PC-9 (cell line): ENCODE measurements at regions not wholly inside any gene's neighbourhood (a gene's known extent, or its start where the extent isn't known, plus 50 kb on each side); places are given as distances from the start of the nearest gene placed in this dataset.

ENCODE experiments used
- BruUV-seq: library from RNA; stranded (reverse); fragments of 400-500 nt; replicated peaks from 2 replicates; lab custom pipeline; 2021; lab: Mats Ljungman, UMichigan
- CTCF ChIA-PET: fragments of 300-600 bp; sonication (Branson Sonifier 250); formaldehyde crosslinking; loops from one replicate; lab custom pipeline; 2022; ENCODE audit warnings: antibody characterized with exemption; lab: Charles Lee
- POLR2A ChIA-PET: fragments of 300-600 bp; sonication (Branson Sonifier 250); formaldehyde crosslinking; loops from one replicate; lab custom pipeline; 2022; ENCODE audit warnings: antibody characterized with exemption; ENCODE audit not compliant: unreplicated experiment; lab: Charles Lee
- DNase-seq, 2 experiments: peaks; one replicate each; pipeline versions ENCODE4 v3.0.0 to v3.0.0-alpha.2; 2015 to 2022; ENCODE audit warnings: mixed read lengths in 1 of 2
- H2AFZ ChIP-seq: fragments of 200-600 bp; sonication (generic); 2 replicates; pipeline ENCODE4 v1.8.1; 2017; ENCODE audit warnings: antibody characterized with exemption
- H3F3A ChIP-seq: fragments of 200-600 bp; sonication (generic); 2 replicates; pipeline ENCODE4 v1.8.1; 2017; ENCODE audit warnings: antibody characterized with exemption, mild to moderate bottlenecking, low read depth; ENCODE audit not compliant: insufficient read depth
- H3K27ac ChIP-seq: fragments of 200-600 bp; sonication (generic); 2 replicates; pipeline ENCODE4 v1.6.1; 2016; ENCODE audit warnings: mixed run types
- H3K27me3 ChIP-seq: fragments of 200-600 bp; sonication (generic); 2 replicates; pipeline ENCODE4 v1.6.1; 2016; ENCODE audit warnings: low read depth, mixed run types; ENCODE audit not compliant: insufficient read depth
- H3K36me3 ChIP-seq: fragments of 200-600 bp; sonication (generic); 2 replicates; pipeline ENCODE4 v1.6.1; 2016; ENCODE audit warnings: low read depth, mixed run types
- H3K4me1 ChIP-seq: fragments of 200-600 bp; sonication (generic); replicated peaks from 2 replicates; pipeline ENCODE4 v1.6.1; 2016; ENCODE audit warnings: mixed run types; ENCODE audit not compliant: insufficient read depth
- H3K4me2 ChIP-seq: fragments of 200-600 bp; sonication (generic); 2 replicates; pipeline ENCODE4 v1.6.1; 2017; ENCODE audit warnings: mixed run types
- H3K4me3 ChIP-seq: fragments of 200-600 bp; sonication (generic); 2 replicates; pipeline ENCODE4 v1.6.1; 2016; ENCODE audit warnings: mixed run types
- H3K79me2 ChIP-seq: fragments of 200-600 bp; sonication (generic); 2 replicates; pipeline ENCODE4 v1.6.1; 2017; ENCODE audit warnings: low read depth, mixed run types
- H3K9me2 ChIP-seq: fragments of 200-600 bp; sonication (generic); 2 replicates; pipeline ENCODE4 v1.8.1; 2017; ENCODE audit warnings: mild to moderate bottlenecking; ENCODE audit not compliant: insufficient read depth
- H3K9me3 ChIP-seq: fragments of 200-600 bp; sonication (generic); 2 replicates; pipeline ENCODE4 v1.8.1; 2016; ENCODE audit warnings: low read depth; ENCODE audit not compliant: insufficient read depth
- H4K20me1 ChIP-seq: fragments of 200-600 bp; sonication (generic); 2 replicates; pipeline ENCODE4 v1.8.1; 2017; ENCODE audit not compliant: insufficient read depth
- CTCF ChIP-seq: fragments of 200-600 bp; sonication (generic); conservative IDR thresholded peaks from 2 replicates; pipeline ENCODE4 v1.6.1; 2017; ENCODE audit warnings: mixed run types, antibody characterized with exemption, mild to moderate bottlenecking, moderate library complexity
- EZH2 ChIP-seq: fragments of 200-600 bp; sonication (generic); IDR thresholded peaks from 2 replicates; pipeline ENCODE4 v1.8.0; 2017; ENCODE audit warnings: antibody characterized with exemption, low read depth
- intact Hi-C: fragments of 100-400 bp; cut with micrococcal nuclease; formaldehyde crosslinking; loops from one replicate; pipeline ENCODE4 v1.10.0; 2022; ENCODE audit not compliant: unreplicated experiment

- no peaks in the 10 kb centered on the region for H3K4me1 ChIP-seq
- no TSS peak for BruUV-seq
- no peak overlapping the region for H3K4me3 ChIP-seq
- DNase-seq = no peak
- H3K4me2 ChIP-seq = no peak overlapping the region
- intact Hi-C loops = no loop called here
- H3F3A ChIP-seq = no peaks in the 10 kb centered on the region
- H3K27me3 ChIP-seq = no peaks in the 10 kb centered on the region
- no peaks in the 10 kb centered on the region for H3K79me2 ChIP-seq
- no peaks in the 10 kb centered on the region for H3K9me2 ChIP-seq
- TF ChIP-seq EZH2 = no peak
- ChIA-PET CTCF (no interaction called here), POLR2A (no interaction called here)
- no peak overlapping the region for H2AFZ ChIP-seq
- no peaks in the 10 kb centered on the region for H3K9me3 ChIP-seq
- H3K36me3 ChIP-seq = no peaks in the 10 kb centered on the region
- no peaks in the 10 kb centered on the region for H4K20me1 ChIP-seq
- H3K27ac ChIP-seq = no peak overlapping the region
These were observed 929.3 kb downstream of the PCDH19 start for GRCh38 chrX:99480728-99481127.

- POLR2A ChIA-PET = no interaction called here
- CTCF ChIA-PET = no interaction called here
These were observed 940.6 kb downstream of the PCDH19 start for GRCh38 chrX:99469439-99469838.

GRCh38 chrX:99468993-99469392 is 941.1 kb downstream of the PCDH19 start:
- no TSS peak for BruUV-seq
- ChIA-PET CTCF (no interaction called here), POLR2A (no interaction called here)
- Histone ChIP-seq H2AFZ (no peak overlapping the region), H3K4me2 (no peak overlapping the region), H3K9me2 (no peaks in the 10 kb centered on the region), H3K36me3 (no peaks in the 10 kb centered on the region), H3K79me2 (no peaks in the 10 kb centered on the region), H3K27ac (no peak overlapping the region), H3K9me3 (no peaks in the 10 kb centered on the region), H3K4me3 (no peak overlapping the region), H3K27me3 (no peaks in the 10 kb centered on the region), H3K4me1 (no peaks in the 10 kb centered on the region), H3F3A (no peaks in the 10 kb centered on the region), H4K20me1 (no peaks in the 10 kb centered on the region)
- TF ChIP-seq CTCF (no peak), EZH2 (no peak)
- intact Hi-C loops = no loop called here
- DNase-seq = no peak

More at GRCh38 chrX:99469439-99469838, 940.6 kb downstream of the PCDH19 start:
- Histone ChIP-seq H3K4me1 (no peaks in the 10 kb centered on the region), H3K4me3 (no peak overlapping the region), H3K9me2 (no peaks in the 10 kb centered on the region), H3K79me2 (no peaks in the 10 kb centered on the region), H2AFZ (no peak overlapping the region), H3K36me3 (no peaks in the 10 kb centered on the region), H4K20me1 (no peaks in the 10 kb centered on the region), H3K27me3 (no peaks in the 10 kb centered on the region), H3F3A (no peaks in the 10 kb centered on the region), H3K27ac (no peak overlapping the region), H3K9me3 (no peaks in the 10 kb centered on the region), H3K4me2 (no peak overlapping the region)
- no peak for DNase-seq
- BruUV-seq = no TSS peak
- intact Hi-C loops = no loop called here
- no peak for TF ChIP-seq EZH2
- TF ChIP-seq CTCF = no peak

DNA sequence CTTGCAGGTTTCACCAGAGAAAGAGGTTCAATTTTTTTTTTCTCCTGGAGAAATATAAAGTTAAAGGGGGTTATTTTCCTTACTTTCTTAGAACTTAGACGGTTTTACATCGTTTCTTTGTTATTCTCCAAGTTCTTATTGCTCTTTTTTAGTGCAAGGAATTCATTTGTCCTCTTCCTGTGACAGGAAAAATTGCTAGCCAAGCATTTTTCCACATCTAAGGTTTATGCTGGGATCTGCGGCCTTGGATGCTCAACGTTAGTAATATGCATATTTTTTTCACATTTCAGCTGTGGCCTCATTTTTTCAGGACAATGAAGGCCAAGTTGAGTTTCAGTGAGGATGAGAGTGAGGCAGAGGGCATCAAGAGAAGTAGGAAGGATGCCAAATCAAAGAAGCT is 948.9 kb downstream of the PCDH19 start:
- H3K27me3 ChIP-seq = no peaks in the 10 kb centered on the region
- no peak overlapping the region for H2AFZ ChIP-seq
- H3F3A ChIP-seq = no peaks in the 10 kb centered on the region
- H3K4me2 ChIP-seq = no peak overlapping the region
- H3K27ac ChIP-seq = no peak overlapping the region
- no peaks in the 10 kb centered on the region for H3K4me1 ChIP-seq
- no peaks in the 10 kb centered on the region for H4K20me1 ChIP-seq
- ChIA-PET POLR2A (no interaction called here), CTCF (no interaction called here)
- H3K79me2 ChIP-seq = no peaks in the 10 kb centered on the region
- TF ChIP-seq CTCF (no peak), EZH2 (no peak)
- H3K4me3 ChIP-seq = no peak overlapping the region
- BruUV-seq = no TSS peak
- no peaks in the 10 kb centered on the region for H3K9me3 ChIP-seq
- no peaks in the 10 kb centered on the region for H3K9me2 ChIP-seq
- H3K36me3 ChIP-seq = no peaks in the 10 kb centered on the region
- DNase-seq = no peak
- intact Hi-C loops = no loop called here
